Heart left ventricle (tissue), 13 donors: ENCODE measurements at regions not wholly inside any gene's neighbourhood (a gene's known extent, or its start where the extent isn't known, plus 50 kb on each side); places are given as distances from the start of the nearest gene placed in this dataset.

Experiments used
- CTCF ChIP-seq, 12 donors: fragments of 200-600 bp; sonication (generic) in 4 of 12; IDR thresholded peaks; one replicate each; pipeline versions ENCODE4 v1.5.0 to v1.8.0; 2018 to 2022; ENCODE audit warnings: antibody characterized with exemption in 12 of 12, mild to moderate bottlenecking in 5 of 12
- POLR2A ChIP-seq, 2 donors: fragments of 450-650 bp; IDR thresholded peaks; one replicate each; pipeline ENCODE4 v1.6.1; 2017; ENCODE audit warnings: antibody characterized with exemption in 2 of 2, mild to moderate bottlenecking in 2 of 2, moderate library complexity in 2 of 2
- donor health status: ischemic (EF 13 %, LVEDD 7.1; RV severe dilation, severe dysfunction).
- donor health status: DM: no; HTN: yes; CAD: no.
- donor health status: DM: no; HTN: no; CAD: no.
- donor health status: ischemic (EF 25% LVEDD 6.9; RV normal size, moderate dysfunction).
- donor health status: ischemic (EF 25% LVEDD 5.7; RV mildly dilated, moderate dysfunction).
- donor health status: ischemic (EF 35%, LVEDD 5.7; RV mildly dilated, moderate dysfunction).
- donor health status: nonischemic (EF 11% LVEDD 7.7; RV severe dilation, severe dysfunction).
- donor health status: DM: yes; HTN: yes; CAD: no.
- donor health status: PGD.
- donor health status: ischemic (EF 29% LVEDD 5.4; RV normal size, mild dysfunction).
- donor health status: nonischemic (EF 23%, LVEDD 6.1; RV moderate dilation, normal function).

- TF ChIP-seq POLR2A (IDR thresholded peaks at IDR 0.05) (no peak), CTCF (IDR thresholded peaks at IDR 0.05) (no peak)
These were observed 1227.3 kb downstream of the ROBO1 start for GRCh38 chr3:78540485-78540884.
